Left renal cortex interstitium (tissue), 4 donors: ENCODE measurements at regions not wholly inside any gene's neighbourhood (a gene's known extent, or its start where the extent isn't known, plus 50 kb on each side); places are given as distances from the start of the nearest gene placed in this dataset.

Experiments used
- DNase-seq, 4 donors: peaks; one replicate each; pipeline ENCODE4 v3.0.0-alpha.2; 2013; ENCODE audit warnings: low read depth in 4 of 4, low spot score in 2 of 4, missing footprints in 1 of 4

- no peak for DNase-seq
These were observed 87.1 kb upstream of the SLITRK3 start for GRCh38 chr3:165283328-165283727.

GRCh38 chr3:165279471-165279870 lies 83.3 kb upstream of the SLITRK3 start:
- DNase-seq = no peak

GRCh38 chr3:165273411-165273810 lies 77.2 kb upstream of the SLITRK3 start:
- DNase-seq = no peak

GRCh38 chr3:165259541-165260193 lies 63.5 kb upstream of the SLITRK3 start:
- DNase-seq = no peak

GRCh38 chr3:165256554-165257065 lies 60.4 kb upstream of the SLITRK3 start:
- DNase-seq = no peak

GRCh38 chr3:165254812-165255211 lies 58.6 kb upstream of the SLITRK3 start:
- peak in 1 of 4 donors; percentile 17 for DNase-seq
